B cell (primary cell): ENCODE measurements at regions not wholly inside any gene's neighbourhood (a gene's known extent, or its start where the extent isn't known, plus 50 kb on each side); places are given as distances from the start of the nearest gene placed in this dataset.

Source experiments
- EZH2 ChIP-seq: IDR thresholded peaks from 2 replicates; pipeline ENCODE4 v1.6.1; 2012; ENCODE audit warnings: borderline replicate concordance, low read depth, mild to moderate bottlenecking, moderate library complexity, low read length; ENCODE audit not compliant: insufficient read depth, poor library complexity, severe bottlenecking
- TF ChIP-seq, protein P1 (sequence below): fragments of 200-600 bp; IDR thresholded peaks from one replicate; pipeline ENCODE4 v1.8.0; 2022; ENCODE audit warnings: antibody characterized with exemption, mild to moderate bottlenecking

- TF ChIP-seq, protein P1, sequence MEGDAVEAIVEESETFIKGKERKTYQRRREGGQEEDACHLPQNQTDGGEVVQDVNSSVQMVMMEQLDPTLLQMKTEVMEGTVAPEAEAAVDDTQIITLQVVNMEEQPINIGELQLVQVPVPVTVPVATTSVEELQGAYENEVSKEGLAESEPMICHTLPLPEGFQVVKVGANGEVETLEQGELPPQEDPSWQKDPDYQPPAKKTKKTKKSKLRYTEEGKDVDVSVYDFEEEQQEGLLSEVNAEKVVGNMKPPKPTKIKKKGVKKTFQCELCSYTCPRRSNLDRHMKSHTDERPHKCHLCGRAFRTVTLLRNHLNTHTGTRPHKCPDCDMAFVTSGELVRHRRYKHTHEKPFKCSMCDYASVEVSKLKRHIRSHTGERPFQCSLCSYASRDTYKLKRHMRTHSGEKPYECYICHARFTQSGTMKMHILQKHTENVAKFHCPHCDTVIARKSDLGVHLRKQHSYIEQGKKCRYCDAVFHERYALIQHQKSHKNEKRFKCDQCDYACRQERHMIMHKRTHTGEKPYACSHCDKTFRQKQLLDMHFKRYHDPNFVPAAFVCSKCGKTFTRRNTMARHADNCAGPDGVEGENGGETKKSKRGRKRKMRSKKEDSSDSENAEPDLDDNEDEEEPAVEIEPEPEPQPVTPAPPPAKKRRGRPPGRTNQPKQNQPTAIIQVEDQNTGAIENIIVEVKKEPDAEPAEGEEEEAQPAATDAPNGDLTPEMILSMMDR, result no peak
- no peak for TF ChIP-seq EZH2
Observed at GRCh38 chr6:9921366-9921765, 493.5 kb downstream of the TFAP2A start.
